ENCODE measurements at regions not wholly inside any gene's neighbourhood (a gene's known extent, or its start where the extent isn't known, plus 50 kb on each side); places are given as distances from the start of the nearest gene placed in this dataset.

DNA sequence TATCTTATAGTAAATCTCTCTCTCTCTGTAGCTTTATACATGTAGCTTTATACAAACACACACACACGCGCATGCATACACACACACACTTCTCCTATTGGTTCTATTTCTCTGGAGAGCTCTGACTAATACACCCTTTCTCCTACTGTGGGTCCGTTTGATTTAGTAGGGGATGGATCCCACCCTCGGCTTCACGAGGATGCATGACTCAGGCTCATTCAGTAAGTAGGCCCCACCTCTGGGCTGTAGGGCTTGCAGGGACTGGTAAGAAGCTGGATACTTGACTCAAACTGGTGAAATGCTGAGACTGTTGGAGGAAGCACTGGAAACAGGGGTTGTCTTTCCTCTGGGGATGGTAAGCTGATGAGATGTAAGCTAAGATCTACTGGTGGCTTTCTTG lies 98.7 kb downstream of the SLC24A2 start:
- TF ChIP-seq, protein P1, sequence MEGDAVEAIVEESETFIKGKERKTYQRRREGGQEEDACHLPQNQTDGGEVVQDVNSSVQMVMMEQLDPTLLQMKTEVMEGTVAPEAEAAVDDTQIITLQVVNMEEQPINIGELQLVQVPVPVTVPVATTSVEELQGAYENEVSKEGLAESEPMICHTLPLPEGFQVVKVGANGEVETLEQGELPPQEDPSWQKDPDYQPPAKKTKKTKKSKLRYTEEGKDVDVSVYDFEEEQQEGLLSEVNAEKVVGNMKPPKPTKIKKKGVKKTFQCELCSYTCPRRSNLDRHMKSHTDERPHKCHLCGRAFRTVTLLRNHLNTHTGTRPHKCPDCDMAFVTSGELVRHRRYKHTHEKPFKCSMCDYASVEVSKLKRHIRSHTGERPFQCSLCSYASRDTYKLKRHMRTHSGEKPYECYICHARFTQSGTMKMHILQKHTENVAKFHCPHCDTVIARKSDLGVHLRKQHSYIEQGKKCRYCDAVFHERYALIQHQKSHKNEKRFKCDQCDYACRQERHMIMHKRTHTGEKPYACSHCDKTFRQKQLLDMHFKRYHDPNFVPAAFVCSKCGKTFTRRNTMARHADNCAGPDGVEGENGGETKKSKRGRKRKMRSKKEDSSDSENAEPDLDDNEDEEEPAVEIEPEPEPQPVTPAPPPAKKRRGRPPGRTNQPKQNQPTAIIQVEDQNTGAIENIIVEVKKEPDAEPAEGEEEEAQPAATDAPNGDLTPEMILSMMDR (conservative IDR thresholded peaks at IDR 0.05; ENCODE audit: low read length): no peak
- no peak for TF ChIP-seq EZH2phosphoT487 (IDR thresholded peaks at IDR 0.05; ENCODE audit: borderline replicate concordance, low read depth, low read length)

Data from OCI-LY7 (cell line).